HG03342 (cell line): ENCODE measurements at regions not wholly inside any gene's neighbourhood (a gene's known extent, or its start where the extent isn't known, plus 50 kb on each side); places are given as distances from the start of the nearest gene placed in this dataset.

Experiments
- ATAC-seq: cut with Tn5 transposase; IDR thresholded peaks from one replicate; pipeline ENCODE4 v1.9.1; 2021; ENCODE audit warnings: mild to moderate bottlenecking, moderate library complexity; ENCODE audit not compliant: unreplicated experiment

- ATAC-seq, result no peak
Measured at GRCh38 chr10:10921826-10922461, 95.7 kb upstream of the CELF2 start.

GRCh38 chr10:10923029-10923651 is 94.5 kb upstream of the CELF2 start:
- no peak for ATAC-seq

GRCh38 chr10:10925667-10926066 is 92.0 kb upstream of the CELF2 start:
- ATAC-seq, result no peak

- no peak for ATAC-seq
Measured at GRCh38 chr10:10927608-10928007, 90.1 kb upstream of the CELF2 start.

GRCh38 chr10:10930979-10931743 is 86.5 kb upstream of the CELF2 start:
- ATAC-seq, result no peak

GRCh38 chr10:10935032-10935431 is 82.6 kb upstream of the CELF2 start:
- ATAC-seq, result no peak

GRCh38 chr10:10938676-10939075 is 79.0 kb upstream of the CELF2 start:
- ATAC-seq, result no peak

GRCh38 chr10:10941127-10941730 is 76.4 kb upstream of the CELF2 start:
- ATAC-seq, result no peak

- ATAC-seq, result no peak
Measured at GRCh38 chr10:10942441-10942840, 75.2 kb upstream of the CELF2 start.

GRCh38 chr10:10946081-10946480 is 71.6 kb upstream of the CELF2 start:
- no peak for ATAC-seq

GRCh38 chr10:10946801-10947200 is 70.9 kb upstream of the CELF2 start:
- no peak for ATAC-seq

GRCh38 chr10:10951675-10952074 is 66.0 kb upstream of the CELF2 start:
- no peak for ATAC-seq

- no peak for ATAC-seq
Measured at GRCh38 chr10:10952800-10953199, 64.9 kb upstream of the CELF2 start.

- no peak for ATAC-seq
Measured at GRCh38 chr10:10956681-10957542, 60.8 kb upstream of the CELF2 start.

GRCh38 chr10:10958041-10958440 is 59.6 kb upstream of the CELF2 start:
- no peak for ATAC-seq

- no peak for ATAC-seq
Measured at GRCh38 chr10:10959666-10960065, 58.0 kb upstream of the CELF2 start.

GRCh38 chr10:10960534-10960933 is 57.1 kb upstream of the CELF2 start:
- no peak for ATAC-seq

- ATAC-seq, result no peak
Measured at GRCh38 chr10:10961072-10961471, 56.6 kb upstream of the CELF2 start.

- ATAC-seq, result no peak
Measured at GRCh38 chr10:10967029-10967428, 50.6 kb upstream of the CELF2 start.

GRCh38 chr10:10967581-10968256 is 50.0 kb upstream of the CELF2 start:
- no peak for ATAC-seq
